NCI-H345 treated with DMSO at 0.1 percent for 48 hours (cell line): ENCODE measurements at regions not wholly inside any gene's neighbourhood (a gene's known extent, or its start where the extent isn't known, plus 50 kb on each side); places are given as distances from the start of the nearest gene placed in this dataset.

Source experiments
- DNase-seq: peaks from one replicate; lab custom pipeline; 2025; ENCODE audit not compliant: unreplicated experiment; lab: John Stamatoyannopoulos, UW

DNA sequence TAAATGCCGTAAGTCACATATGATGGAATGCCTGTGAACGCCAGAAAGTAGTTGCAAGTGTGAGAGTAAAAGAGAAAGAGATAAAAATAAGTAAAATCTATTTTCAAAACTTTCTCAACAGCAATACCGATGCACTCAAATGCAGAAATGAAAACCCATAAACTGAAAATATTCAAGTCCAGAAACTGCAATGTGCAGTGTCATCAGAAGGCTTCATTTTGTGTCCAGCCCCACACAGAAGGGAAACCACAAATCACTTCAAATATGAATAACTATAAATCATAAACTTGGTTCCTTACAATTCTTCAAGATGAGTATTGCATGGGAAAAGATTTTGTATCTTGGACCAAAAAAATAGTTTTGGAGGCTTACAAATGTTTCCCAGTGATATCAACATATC lies 375.2 kb upstream of the ANO5 start:
- DNase-seq: no peak

- DNase-seq: no peak
These were observed 372.7 kb upstream of the ANO5 start for GRCh38 chr11:21820176-21820575.

DNA sequence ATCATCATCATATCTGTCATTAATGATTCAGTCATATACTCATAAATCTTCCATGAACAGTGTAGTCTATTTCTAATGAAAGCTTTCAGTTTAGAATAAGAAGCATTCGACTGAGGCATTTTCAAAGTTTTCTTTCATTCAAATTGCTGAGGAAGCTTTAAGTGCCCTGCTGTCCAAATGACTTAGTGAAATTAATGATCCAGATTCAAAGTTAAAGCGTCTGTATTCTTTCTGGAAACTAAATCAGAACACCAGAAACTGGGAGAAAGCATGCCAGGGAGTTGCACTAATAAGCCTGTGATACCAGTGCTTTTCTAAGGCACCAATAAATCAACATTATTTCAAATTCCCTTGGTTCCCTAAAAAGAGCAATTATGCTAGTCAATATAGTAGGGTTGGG lies 367.8 kb upstream of the ANO5 start:
- no peak for DNase-seq

- no peak for DNase-seq
These were observed 354.5 kb upstream of the ANO5 start for GRCh38 chr11:21838427-21838826.

DNA sequence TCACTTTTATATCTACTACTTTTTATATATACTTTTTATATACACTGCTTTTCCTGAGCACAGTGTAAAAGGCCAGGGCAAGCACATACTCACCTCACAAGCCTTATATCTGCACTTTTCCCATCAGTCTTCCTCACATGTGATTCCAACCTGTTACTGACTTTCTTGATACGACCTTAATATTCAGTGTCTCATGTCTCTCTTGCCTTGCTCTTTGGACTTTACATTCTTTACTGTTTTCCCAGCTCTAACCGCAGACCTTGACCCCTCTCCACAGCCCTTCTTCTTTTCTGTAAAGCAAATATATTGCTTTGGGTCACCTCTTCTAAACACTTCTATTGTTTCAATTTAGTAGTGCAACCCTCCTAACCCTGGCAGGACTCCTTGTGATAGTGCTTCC lies 353.1 kb upstream of the ANO5 start:
- DNase-seq: no peak

DNA sequence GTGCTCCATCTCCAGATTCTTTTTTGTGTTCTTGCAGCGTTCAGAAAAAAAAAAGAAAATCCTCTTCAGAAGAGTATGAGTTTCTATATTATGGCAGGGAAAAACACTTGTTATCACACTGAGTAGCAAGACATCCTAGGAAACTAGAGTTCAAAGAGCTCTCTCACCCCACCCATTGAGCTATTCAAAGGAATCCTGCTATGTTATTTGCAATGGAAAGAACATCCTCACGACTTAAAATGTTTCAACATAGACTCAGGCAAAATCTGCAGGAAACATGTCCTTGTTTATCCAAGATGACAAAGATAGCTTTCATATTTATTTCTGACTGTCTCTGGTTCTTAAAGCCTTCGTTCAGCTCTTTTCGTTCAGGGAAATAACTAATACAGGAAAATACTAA lies 331.6 kb upstream of the ANO5 start:
- no peak for DNase-seq

GRCh38 chr11:21865541-21865940 lies 327.3 kb upstream of the ANO5 start:
- DNase-seq: no peak

- DNase-seq: peak; percentile 14
These were observed 326.1 kb upstream of the ANO5 start for GRCh38 chr11:21866781-21867180.

GRCh38 chr11:21877151-21877550 lies 315.7 kb upstream of the ANO5 start:
- no peak for DNase-seq

DNA sequence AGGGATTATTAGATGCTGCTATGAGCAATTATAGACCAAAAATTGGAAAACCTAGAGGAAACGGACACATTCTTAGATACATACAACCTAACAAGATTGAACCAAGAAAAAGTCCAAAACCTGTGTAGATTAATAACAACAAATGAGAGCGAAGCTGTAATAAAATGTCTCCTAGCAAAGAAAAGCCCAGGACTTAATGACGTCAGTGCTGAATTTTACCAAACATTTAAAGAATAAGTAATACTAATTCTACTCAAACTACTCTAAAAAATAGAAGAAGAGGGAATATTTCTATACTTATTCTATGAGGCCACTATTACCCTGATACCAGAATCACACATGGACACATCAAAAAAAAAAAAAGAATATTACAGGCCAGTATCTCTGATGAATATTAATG lies 309.5 kb upstream of the ANO5 start:
- DNase-seq: no peak

DNA sequence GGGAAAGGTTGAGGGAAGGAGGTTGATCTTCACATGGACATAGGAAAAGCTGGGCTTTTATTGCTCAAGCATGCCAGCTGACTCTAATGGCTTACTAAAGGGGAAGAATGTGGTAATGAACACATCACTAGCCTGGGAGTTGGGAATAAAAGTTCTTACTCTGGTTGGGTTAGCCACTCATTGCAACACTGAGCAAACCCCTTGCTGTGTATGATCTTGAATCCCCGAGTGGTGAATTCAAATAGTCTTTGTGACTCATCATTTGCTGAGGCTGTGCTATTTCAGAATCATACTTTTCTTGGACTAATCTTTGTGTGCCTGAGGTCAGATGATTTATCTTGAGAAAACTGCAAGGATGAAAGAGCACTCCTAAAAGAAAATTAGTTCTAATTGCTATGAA lies 304.1 kb upstream of the ANO5 start:
- no peak for DNase-seq

- DNase-seq: no peak
These were observed 299.9 kb upstream of the ANO5 start for GRCh38 chr11:21892736-21893564.

DNA sequence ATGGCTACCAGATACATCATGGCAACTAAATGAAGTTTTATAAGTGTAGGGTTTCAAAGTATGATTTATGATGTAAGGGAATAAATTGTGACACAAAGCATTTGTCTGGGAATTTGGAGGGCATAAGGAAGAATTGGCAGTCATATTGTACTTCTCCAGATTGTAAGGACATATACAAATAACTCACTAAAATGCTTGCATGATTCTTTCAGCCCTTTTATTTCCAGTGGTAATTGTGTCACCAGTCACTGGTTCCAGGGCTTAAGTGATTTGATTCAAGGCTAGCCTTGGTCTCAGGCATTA lies 299.4 kb upstream of the ANO5 start:
- DNase-seq: no peak

DNA sequence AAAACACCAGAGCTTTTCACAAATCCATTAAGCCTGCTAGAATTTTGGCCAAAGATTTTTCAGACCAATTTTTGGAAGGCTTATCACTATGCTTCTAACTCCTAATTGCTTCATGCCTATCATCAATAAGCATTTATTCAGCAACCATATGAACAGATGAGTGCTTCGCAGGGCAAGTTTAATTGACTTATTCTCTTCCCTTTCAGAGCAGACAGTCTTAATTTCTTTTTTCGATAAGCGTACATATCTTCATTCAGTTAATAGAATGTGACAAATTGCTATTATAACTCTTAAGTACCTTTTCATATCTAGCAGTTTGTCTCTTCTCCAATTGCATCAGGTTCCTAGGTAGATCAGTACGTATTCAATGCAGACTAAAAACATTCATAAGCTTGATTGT lies 298.4 kb upstream of the ANO5 start:
- no peak for DNase-seq

DNA sequence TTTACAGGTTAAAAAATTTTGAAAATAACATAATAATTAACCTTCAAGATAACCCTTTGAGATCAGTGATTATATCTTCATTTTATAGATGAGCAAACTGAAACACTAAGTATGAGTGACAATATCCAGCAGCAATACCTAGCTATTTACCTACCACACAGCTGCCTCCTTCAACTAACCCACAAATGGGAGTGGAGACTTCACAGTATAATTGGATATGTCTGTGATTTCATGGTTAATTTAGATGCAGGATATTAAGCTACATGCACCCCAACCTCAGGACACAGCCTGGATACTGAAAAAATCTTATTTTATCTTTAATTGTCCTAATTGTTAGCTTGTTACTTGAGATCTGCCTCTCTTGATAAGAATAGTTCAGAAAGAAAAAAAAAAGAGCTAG lies 297.2 kb upstream of the ANO5 start:
- no peak for DNase-seq

DNA sequence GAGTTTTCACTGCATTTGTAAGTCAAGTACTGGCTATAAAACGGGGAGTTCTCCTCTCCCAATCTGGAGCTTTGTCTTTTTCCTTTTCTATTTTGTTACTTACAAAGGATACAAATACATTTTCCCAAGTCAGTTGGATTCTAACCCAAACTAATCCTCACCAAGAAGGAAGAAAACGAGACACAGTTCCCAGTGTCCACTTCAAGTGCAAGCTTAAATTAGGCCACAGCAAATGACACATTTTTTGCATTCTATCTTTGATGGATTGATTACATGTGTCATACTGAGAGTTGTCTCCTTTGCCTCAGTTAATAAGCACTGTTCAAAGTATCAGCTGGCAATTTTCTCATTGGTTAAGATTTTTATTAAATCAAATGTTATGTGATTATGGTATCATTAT lies 296.7 kb upstream of the ANO5 start:
- DNase-seq: no peak

DNA sequence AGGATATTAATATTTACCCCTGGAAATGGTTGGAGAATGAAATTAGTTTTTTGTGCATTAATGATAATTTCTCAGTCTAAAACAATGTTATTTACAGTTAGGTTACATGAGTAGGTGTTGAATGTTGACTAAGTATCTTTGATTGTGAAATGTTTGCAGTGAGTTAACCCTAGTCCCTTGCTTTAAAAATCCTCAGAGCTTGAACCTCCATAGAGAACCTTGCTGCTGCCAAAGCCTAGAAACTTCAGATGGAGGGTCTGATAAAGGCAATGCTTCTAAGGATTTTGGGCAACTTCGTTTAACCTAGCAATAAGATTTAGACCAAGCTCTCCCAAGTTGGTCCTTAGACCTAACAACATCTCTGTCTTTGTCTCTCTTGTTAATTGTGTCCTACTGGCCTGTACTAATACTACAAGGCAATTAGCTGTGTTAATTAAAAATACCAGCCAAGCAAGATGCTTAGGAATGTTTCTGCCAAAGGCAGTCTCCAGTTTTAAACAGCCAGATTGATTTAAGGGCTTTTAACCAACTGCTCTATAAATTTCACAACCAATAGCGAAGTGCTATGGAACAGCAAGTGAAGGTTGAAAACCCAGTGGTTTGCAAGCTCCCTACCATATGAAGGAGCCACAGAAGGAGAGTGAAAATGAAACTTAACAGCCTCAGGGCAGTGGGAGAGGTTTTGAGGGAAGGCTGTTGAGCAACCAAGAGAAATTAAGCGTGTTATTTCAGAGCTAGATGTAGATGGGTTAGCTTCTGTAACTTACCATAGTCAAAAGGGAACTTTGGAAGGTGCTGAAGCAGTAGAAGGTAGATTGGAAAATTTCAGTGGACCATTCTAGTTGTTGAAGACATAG lies 295.9 kb upstream of the ANO5 start:
- DNase-seq: no peak

DNA sequence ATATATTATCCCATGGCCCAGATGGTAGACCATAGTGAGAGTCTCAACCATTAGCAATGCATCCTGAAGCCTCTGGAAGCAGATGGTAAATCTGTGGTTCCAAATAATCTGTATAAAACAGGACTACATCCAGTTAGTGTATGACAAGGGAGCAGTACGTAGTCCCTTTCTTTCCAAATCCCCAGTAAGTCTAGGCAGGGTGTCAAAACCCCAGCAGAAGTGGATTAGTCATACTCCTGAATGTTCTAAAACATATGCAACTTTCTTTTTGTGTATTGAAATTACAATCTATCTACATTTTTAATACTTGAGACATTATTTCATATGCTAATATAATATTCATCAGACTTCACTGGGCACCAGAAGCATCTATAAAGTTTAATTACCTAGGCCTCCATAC lies 295.1 kb upstream of the ANO5 start:
- DNase-seq: no peak

- DNase-seq: no peak
These were observed 284.7 kb upstream of the ANO5 start for GRCh38 chr11:21908211-21908610.

DNA sequence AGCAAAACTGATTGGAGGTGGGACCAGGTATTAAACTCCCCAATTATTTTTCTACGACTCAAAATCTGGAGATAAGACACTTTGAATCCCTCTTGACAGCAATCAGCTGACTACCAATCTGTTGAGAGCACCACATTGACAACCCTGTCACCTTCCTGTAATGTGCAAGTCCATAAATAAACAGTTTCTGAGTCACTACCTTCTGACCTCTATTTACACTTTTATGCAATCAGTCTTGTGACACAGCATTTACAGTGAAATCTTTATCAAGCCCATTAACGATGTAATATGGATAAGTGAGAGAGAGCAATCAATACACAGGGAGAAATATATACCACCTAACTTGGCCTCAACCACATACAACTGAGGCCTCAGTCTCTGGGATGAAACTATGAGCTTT lies 283.7 kb upstream of the ANO5 start:
- no peak for DNase-seq

DNA sequence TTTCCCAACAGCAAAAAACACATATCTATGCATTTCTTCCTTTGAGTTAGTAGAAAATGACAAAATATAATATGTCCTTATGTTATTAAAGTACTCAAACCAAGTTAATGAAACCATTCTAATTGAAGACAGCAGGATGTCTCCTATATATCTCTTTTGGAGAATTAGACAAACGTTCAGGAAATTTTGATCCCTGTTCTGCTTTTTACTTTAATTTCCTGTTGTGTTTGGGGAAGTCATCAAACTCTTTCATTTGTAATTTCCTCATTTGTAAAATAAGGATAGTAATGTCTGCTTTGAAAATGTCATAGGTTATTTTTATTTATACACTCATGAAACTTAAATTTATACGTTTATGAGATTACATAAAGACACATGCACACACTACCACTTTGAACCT lies 281.8 kb upstream of the ANO5 start:
- DNase-seq: no peak

GRCh38 chr11:21912285-21912684 lies 280.6 kb upstream of the ANO5 start:
- DNase-seq: no peak

- DNase-seq: no peak
These were observed 271.7 kb upstream of the ANO5 start for GRCh38 chr11:21921151-21921550.
